Stomach (tissue), 4 donors: ENCODE measurements at regions not wholly inside any gene's neighbourhood (a gene's known extent, or its start where the extent isn't known, plus 50 kb on each side); places are given as distances from the start of the nearest gene placed in this dataset.

ENCODE experiments used
- EP300 ChIP-seq: sonication (generic); formaldehyde crosslinking; IDR thresholded peaks from one replicate; pipeline ENCODE4 v1.6.1; 2017; ENCODE audit warnings: antibody characterized with exemption
- POLR2A ChIP-seq, 4 donors: fragments of 450-650 bp; IDR thresholded peaks; one replicate each; pipeline ENCODE4 v1.6.1; 2016; ENCODE audit warnings: antibody characterized with exemption in 4 of 4, control low read depth in 2 of 4, mild to moderate bottlenecking in 1 of 4, moderate library complexity in 1 of 4
- POLR2AphosphoS5 ChIP-seq, 3 donors: sonication (generic); formaldehyde crosslinking; IDR thresholded peaks; one replicate each; pipeline ENCODE4 v1.6.1; 2016; ENCODE audit warnings: antibody characterized with exemption in 3 of 3
- TF ChIP-seq, protein P1 (sequence below), 7 experiments: fragments of 450-650 bp in 4 of 7; fragments of 200-600 bp in 3 of 7; sonication (generic) in 3 of 7; IDR thresholded peaks; one replicate each; pipeline ENCODE4 v1.5.1; 2016 to 2019; ENCODE audit warnings: antibody characterized with exemption in 7 of 7, control low read depth in 2 of 7, mild to moderate bottlenecking in 1 of 7

DNA sequence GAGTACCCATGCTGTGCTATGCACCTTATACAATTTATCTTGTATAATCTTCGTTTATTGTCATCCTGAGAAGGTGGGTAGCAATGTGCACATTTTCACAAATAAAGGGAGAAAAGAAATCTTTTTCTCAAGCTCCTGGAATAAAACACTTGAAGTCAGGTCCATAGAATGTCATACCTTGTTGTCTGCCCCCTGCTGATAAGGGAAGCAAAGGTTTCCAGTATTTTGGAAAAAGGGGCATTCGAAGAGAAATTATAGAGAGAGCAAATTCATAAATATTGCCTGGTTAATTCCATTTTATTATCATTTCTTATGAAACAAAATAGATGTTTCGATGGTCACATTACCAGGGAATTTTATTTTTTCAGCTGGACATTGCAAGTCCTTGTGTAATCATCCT, 277.8 kb downstream of the RAP2B start:
- TF ChIP-seq, protein P1, sequence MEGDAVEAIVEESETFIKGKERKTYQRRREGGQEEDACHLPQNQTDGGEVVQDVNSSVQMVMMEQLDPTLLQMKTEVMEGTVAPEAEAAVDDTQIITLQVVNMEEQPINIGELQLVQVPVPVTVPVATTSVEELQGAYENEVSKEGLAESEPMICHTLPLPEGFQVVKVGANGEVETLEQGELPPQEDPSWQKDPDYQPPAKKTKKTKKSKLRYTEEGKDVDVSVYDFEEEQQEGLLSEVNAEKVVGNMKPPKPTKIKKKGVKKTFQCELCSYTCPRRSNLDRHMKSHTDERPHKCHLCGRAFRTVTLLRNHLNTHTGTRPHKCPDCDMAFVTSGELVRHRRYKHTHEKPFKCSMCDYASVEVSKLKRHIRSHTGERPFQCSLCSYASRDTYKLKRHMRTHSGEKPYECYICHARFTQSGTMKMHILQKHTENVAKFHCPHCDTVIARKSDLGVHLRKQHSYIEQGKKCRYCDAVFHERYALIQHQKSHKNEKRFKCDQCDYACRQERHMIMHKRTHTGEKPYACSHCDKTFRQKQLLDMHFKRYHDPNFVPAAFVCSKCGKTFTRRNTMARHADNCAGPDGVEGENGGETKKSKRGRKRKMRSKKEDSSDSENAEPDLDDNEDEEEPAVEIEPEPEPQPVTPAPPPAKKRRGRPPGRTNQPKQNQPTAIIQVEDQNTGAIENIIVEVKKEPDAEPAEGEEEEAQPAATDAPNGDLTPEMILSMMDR (IDR thresholded peaks at IDR 0.05) = no peak
- TF ChIP-seq POLR2AphosphoS5 (IDR thresholded peaks at IDR 0.05) (no peak), POLR2A (IDR thresholded peaks at IDR 0.05) (no peak), EP300 (no peak)
